IMR-90 (cell line): ENCODE measurements at regions not wholly inside any gene's neighbourhood (a gene's known extent, or its start where the extent isn't known, plus 50 kb on each side); places are given as distances from the start of the nearest gene placed in this dataset.

Source experiments
- ATAC-seq: fragments of 200-7000 bp; cut with Tn5 transposase; 2 replicates; pipeline ENCODE4 v1.9.1; 2020; ENCODE audit warnings: low read depth, mild to moderate bottlenecking, moderate library complexity
- BruUV-seq: library from RNA; stranded (reverse); fragments of 400-500 nt; replicated peaks from 2 replicates; lab custom pipeline; 2021; lab: Mats Ljungman, UMichigan
- CTCF ChIA-PET: fragments of 300-600 bp; formaldehyde crosslinking; extraction: SDS; loops from one replicate; lab custom pipeline; 2021; ENCODE audit warnings: antibody characterized with exemption; lab: Yijun Ruan, JAX
- POLR2A ChIA-PET: fragments of 300-600 bp; sonication (Branson Sonifier 250); formaldehyde crosslinking; loops from one replicate; lab custom pipeline; 2022; ENCODE audit warnings: antibody characterized with exemption; ENCODE audit not compliant: unreplicated experiment; lab: Charles Lee
- DNase-seq: peaks from one replicate; pipeline ENCODE4 v3.0.0; 2013
- H2AFZ ChIP-seq: replicated peaks from 2 replicates; pipeline ENCODE3; 2013; ENCODE audit warnings: low read length, mild to moderate bottlenecking; ENCODE audit not compliant: poor library complexity
- H2AK5ac ChIP-seq: 2 replicates; pipeline ENCODE4 v1.6.1; 2013; ENCODE audit warnings: low read depth, low read length, inconsistent platforms
- H2AK9ac ChIP-seq: replicated peaks from 2 replicates; pipeline ENCODE3; 2013; ENCODE audit warnings: mild to moderate bottlenecking, low read depth, low read length, moderate library complexity; ENCODE audit not compliant: poor library complexity
- H2BK120ac ChIP-seq: 2 replicates; pipeline ENCODE4 v1.6.1; 2013; ENCODE audit warnings: low read depth, low read length, inconsistent platforms
- H2BK15ac ChIP-seq: 3 replicates; pipeline ENCODE4 v1.6.1; 2013; ENCODE audit warnings: low read depth, low read length, inconsistent platforms
- H2BK20ac ChIP-seq: 2 replicates; pipeline ENCODE4 v1.6.1; 2013; ENCODE audit warnings: low read depth, mild to moderate bottlenecking, inconsistent platforms, low read length, moderate library complexity
- H2BK5ac ChIP-seq: 2 replicates; pipeline ENCODE4 v1.6.1; 2013; ENCODE audit warnings: mild to moderate bottlenecking, low read depth, low read length, inconsistent platforms; ENCODE audit not compliant: poor library complexity, severe bottlenecking
- H3K14ac ChIP-seq: replicated peaks from 2 replicates; pipeline ENCODE4 v1.6.1; 2013; ENCODE audit warnings: low read depth, low read length, inconsistent platforms
- H3K18ac ChIP-seq: 2 replicates; pipeline ENCODE4 v1.6.1; 2013; ENCODE audit warnings: low read depth, low read length, control low read depth
- H3K23ac ChIP-seq: 2 replicates; pipeline ENCODE4 v1.6.1; 2013; ENCODE audit warnings: low read depth, low read length, inconsistent platforms
- H3K27ac ChIP-seq: 2 replicates; pipeline ENCODE4 v1.5.1; 2013; ENCODE audit warnings: mild to moderate bottlenecking, control low read depth, low read length; ENCODE audit not compliant: insufficient read depth
- H3K27me3 ChIP-seq: 2 replicates; pipeline ENCODE4 v1.6.1; 2013; ENCODE audit warnings: low read length; ENCODE audit not compliant: control insufficient read depth, insufficient read depth
- H3K36me3 ChIP-seq: 2 replicates; pipeline ENCODE4 v1.6.1; 2013; ENCODE audit warnings: low read length, mixed read lengths; ENCODE audit not compliant: control insufficient read depth, insufficient read depth
- H3K4ac ChIP-seq: 2 replicates; pipeline ENCODE4 v1.6.1; 2013; ENCODE audit warnings: low read depth, low read length, inconsistent platforms
- H3K4me1 ChIP-seq: 2 replicates; pipeline ENCODE4 v1.6.1; 2013; ENCODE audit warnings: low read length, mixed read lengths; ENCODE audit not compliant: control insufficient read depth, insufficient read depth
- H3K4me2 ChIP-seq: 2 replicates; pipeline ENCODE4 v1.6.1; 2013; ENCODE audit warnings: low read depth, mild to moderate bottlenecking, control low read depth, low read length, moderate library complexity
- H3K4me3 ChIP-seq: 2 replicates; pipeline ENCODE4 v1.5.1; 2013; ENCODE audit warnings: low read depth, mild to moderate bottlenecking, control low read depth, low read length, moderate library complexity; ENCODE audit not compliant: insufficient read depth
- H3K56ac ChIP-seq: 2 replicates; pipeline ENCODE4 v1.6.1; 2013; ENCODE audit warnings: low read length, inconsistent platforms; ENCODE audit not compliant: insufficient read depth; ENCODE audit errors: extremely low read depth
- H3K79me1 ChIP-seq, 2 experiments: 2 replicates each; pipeline ENCODE4 v1.6.1; 2013; ENCODE audit warnings: low read length in 2 of 2, inconsistent platforms in 1 of 2, low read depth in 1 of 2
- H3K9ac ChIP-seq: 2 replicates; pipeline ENCODE4 v1.6.1; 2013; ENCODE audit warnings: low read depth, low read length, control low read depth
- H3K9me1 ChIP-seq: 2 replicates; pipeline ENCODE4 v1.6.1; 2013; ENCODE audit warnings: low read length, inconsistent platforms; ENCODE audit not compliant: insufficient read depth
- H3K9me3 ChIP-seq: 2 replicates; pipeline ENCODE4 v1.6.1; 2013; ENCODE audit warnings: low read length; ENCODE audit not compliant: control insufficient read depth, insufficient read depth
- H4K20me1 ChIP-seq: 2 replicates; pipeline ENCODE4 v1.6.1; 2013; ENCODE audit warnings: low read length, inconsistent platforms; ENCODE audit not compliant: insufficient read depth
- H4K5ac ChIP-seq: 2 replicates; pipeline ENCODE4 v1.6.1; 2013; ENCODE audit warnings: mild to moderate bottlenecking, low read depth, low read length, control low read depth
- H4K8ac ChIP-seq, 2 experiments: 2 replicates each; pipeline ENCODE4 v1.6.1; 2013; ENCODE audit warnings: low read depth in 2 of 2, low read length in 2 of 2, control low read depth in 1 of 2, inconsistent platforms in 1 of 2
- H4K91ac ChIP-seq: 2 replicates; pipeline ENCODE4 v1.6.1; 2013; ENCODE audit warnings: low read depth, low read length, inconsistent platforms; ENCODE audit not compliant: insufficient read depth
- BHLHE40 ChIP-seq: fragments of 150-350 bp; IDR thresholded peaks from 2 replicates; pipeline ENCODE4 v1.6.1; 2016; ENCODE audit warnings: mild to moderate bottlenecking, low read depth, low read length
- CEBPB ChIP-seq: IDR thresholded peaks from 2 replicates; pipeline ENCODE4 v1.6.1; 2012; ENCODE audit warnings: low read depth, low read length, improper control_type of control experiment
- CHD1 ChIP-seq: IDR thresholded peaks from 2 replicates; pipeline ENCODE4 v1.6.1; 2012; ENCODE audit warnings: low read depth, low read length, improper control_type of control experiment
- CTCF ChIP-seq: conservative IDR thresholded peaks from 2 replicates; pipeline ENCODE4 v1.5.1; 2012; ENCODE audit warnings: mild to moderate bottlenecking, low read depth, low read length, improper control_type of control experiment
- ELK1 ChIP-seq: fragments of 150-350 bp; IDR thresholded peaks from 2 replicates; pipeline ENCODE4 v1.6.1; 2016; ENCODE audit warnings: low read depth, mild to moderate bottlenecking, low read length, moderate library complexity, borderline replicate concordance
- FOS ChIP-seq: fragments of 150-350 bp; IDR thresholded peaks from 2 replicates; pipeline ENCODE4 v1.6.1; 2016; ENCODE audit warnings: low read depth, low read length
- MAFK ChIP-seq: IDR thresholded peaks from 2 replicates; pipeline ENCODE4 v1.6.1; 2012; ENCODE audit warnings: low read depth, low read length, improper control_type of control experiment
- MAZ ChIP-seq: IDR thresholded peaks from 2 replicates; pipeline ENCODE4 v1.6.1; 2012; ENCODE audit warnings: low read depth, mild to moderate bottlenecking, low read length, improper control_type of control experiment, moderate library complexity, borderline replicate concordance
- MXI1 ChIP-seq: IDR thresholded peaks from 2 replicates; pipeline ENCODE4 v1.6.1; 2012; ENCODE audit warnings: low read depth, mild to moderate bottlenecking, low read length, moderate library complexity, borderline replicate concordance
- NFE2L2 ChIP-seq: fragments of 150-350 bp; IDR thresholded peaks from 2 replicates; pipeline ENCODE4 v1.6.1; 2016; ENCODE audit warnings: low read depth, mild to moderate bottlenecking, low read length
- POLR2A ChIP-seq: IDR thresholded peaks from 2 replicates; pipeline ENCODE4 v1.6.1; 2012; ENCODE audit warnings: mild to moderate bottlenecking, low read depth, low read length
- RAD21 ChIP-seq: IDR thresholded peaks from 2 replicates; pipeline ENCODE4 v1.6.1; 2012; ENCODE audit warnings: low read length, improper control_type of control experiment
- RCOR1 ChIP-seq: IDR thresholded peaks from 2 replicates; pipeline ENCODE4 v1.6.1; 2012; ENCODE audit warnings: mild to moderate bottlenecking, low read length, improper control_type of control experiment; ENCODE audit not compliant: insufficient replicate concordance
- RFX5 ChIP-seq: IDR thresholded peaks from 2 replicates; pipeline ENCODE4 v1.8.0; 2012; ENCODE audit warnings: low read depth, mild to moderate bottlenecking, low read length, moderate library complexity
- SMC3 ChIP-seq: fragments of 150-350 bp; IDR thresholded peaks from 2 replicates; pipeline ENCODE4 v1.6.1; 2016; ENCODE audit warnings: low read depth, mild to moderate bottlenecking, antibody characterized with exemption, low read length, moderate library complexity
- WGBS, 2 experiments: methylation state at CpG; one replicate each; pipeline versions ENCODE4 v1.1.5 to v1.1.7; 2013; ENCODE audit warnings: missing lambda C conversion rate in 2 of 2; ENCODE audit not compliant: insufficient read length in 1 of 2; ENCODE audit errors: extremely low coverage in 2 of 2; 5-methylcytosine and 5-hydroxymethylcytosine counted together
- dilution Hi-C: fragments of 300-500 bp; cut with HindIII; formaldehyde crosslinking; loops from one replicate; pipeline ENCODE4 v1.14.3; 2018; ENCODE audit warnings: low sequenced_read_pairs; ENCODE audit not compliant: unreplicated experiment
- in situ Hi-C: fragments of 300-500 bp; cut with MboI; formaldehyde crosslinking; loops from 3 replicates; pipeline ENCODE4 v1.14.3; 2019; ENCODE audit warnings: low sequenced_read_pairs, inconsistent platforms, mixed read lengths
- intact Hi-C: fragments of 100-400 bp; cut with micrococcal nuclease; formaldehyde crosslinking; loops from 2 replicates; pipeline ENCODE4 v1.10.0; 2022
- TF ChIP-seq, protein P1 (sequence below): fragments of 150-350 bp; IDR thresholded peaks from 2 replicates; pipeline ENCODE4 v1.6.1; 2017; ENCODE audit warnings: mild to moderate bottlenecking, antibody characterized with exemption, low read length, low read depth

- H3K4ac ChIP-seq = no peak overlapping the region
- intact Hi-C loops (no loop called here), dilution Hi-C loops (no loop called here), in situ Hi-C loops (no loop called here)
- ATAC-seq (no peak), DNase-seq (no peak)
- no peaks in the 10 kb centered on the region for H3K4me1 ChIP-seq
- H3K27ac ChIP-seq = no peak overlapping the region
- no CpG with 5 or more reads among the region's 1 CpG for WGBS, 2 experiments
- no peaks in the 10 kb centered on the region for H3K36me3 ChIP-seq
- H3K56ac ChIP-seq = no peak overlapping the region
- no peak overlapping the region for H3K4me3 ChIP-seq
- H4K91ac ChIP-seq = no peak overlapping the region
- no peak overlapping the region for H4K5ac ChIP-seq
- H4K20me1 ChIP-seq = no peaks in the 10 kb centered on the region
- ChIA-PET CTCF (no interaction called here), POLR2A (no interaction called here)
- no peak overlapping the region for H2AK9ac ChIP-seq
- H3K9ac ChIP-seq = no peak overlapping the region
- no peak overlapping the region for H3K18ac ChIP-seq
- no peak overlapping the region for H2BK120ac ChIP-seq
- no peak overlapping the region for H4K8ac ChIP-seq
- no peak overlapping the region for H3K23ac ChIP-seq
- H3K9me1 ChIP-seq = no peaks in the 10 kb centered on the region
- H2BK20ac ChIP-seq = no peak overlapping the region
- no TSS peak for BruUV-seq
- no peaks in the 10 kb centered on the region for H3K79me1 ChIP-seq
- H3K14ac ChIP-seq = no peak overlapping the region
- H3K9me3 ChIP-seq = no peaks in the 10 kb centered on the region
- H2BK5ac ChIP-seq = no peak overlapping the region
- TF ChIP-seq ELK1 (no peak), RCOR1 (no peak), CTCF (no peak), RAD21 (no peak), RFX5 (no peak), BHLHE40 (no peak), NFE2L2 (no peak), FOS (no peak), MXI1 (no peak), SMC3 (no peak), MAZ (no peak), POLR2A (no peak), MAFK (no peak), CHD1 (no peak), CEBPB (no peak)
- TF ChIP-seq, protein P1, sequence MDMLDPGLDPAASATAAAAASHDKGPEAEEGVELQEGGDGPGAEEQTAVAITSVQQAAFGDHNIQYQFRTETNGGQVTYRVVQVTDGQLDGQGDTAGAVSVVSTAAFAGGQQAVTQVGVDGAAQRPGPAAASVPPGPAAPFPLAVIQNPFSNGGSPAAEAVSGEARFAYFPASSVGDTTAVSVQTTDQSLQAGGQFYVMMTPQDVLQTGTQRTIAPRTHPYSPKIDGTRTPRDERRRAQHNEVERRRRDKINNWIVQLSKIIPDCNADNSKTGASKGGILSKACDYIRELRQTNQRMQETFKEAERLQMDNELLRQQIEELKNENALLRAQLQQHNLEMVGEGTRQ = no peak
- H3K4me2 ChIP-seq = no peak overlapping the region
- no peak overlapping the region for H2BK15ac ChIP-seq
- H3K27me3 ChIP-seq = peaks cover 5% of the 10 kb centered on the region; the same call in 1 of the 2 replicates
- no peak overlapping the region for H2AK5ac ChIP-seq
- no peak overlapping the region for H2AFZ ChIP-seq
Measured at GRCh38 chr3:143192193-143192592, 72.6 kb downstream of the CHST2 start.
